HEK293T (cell line): ENCODE measurements at regions not wholly inside any gene's neighbourhood (a gene's known extent, or its start where the extent isn't known, plus 50 kb on each side); places are given as distances from the start of the nearest gene placed in this dataset.

Experiments
- CTCF ChIA-PET: fragments of 350-600 bp; formaldehyde crosslinking; extraction: SDS; loops from one replicate; lab custom pipeline; 2021; ENCODE audit warnings: antibody characterized with exemption, inconsistent platforms; lab: Yijun Ruan, JAX
- POLR2A ChIA-PET: fragments of 350-600 bp; formaldehyde crosslinking; extraction: SDS; loops from one replicate; lab custom pipeline; 2020; ENCODE audit warnings: antibody characterized with exemption, inconsistent platforms; lab: Yijun Ruan, JAX
- DNase-seq: peaks from one replicate; pipeline ENCODE4 v3.0.0; 2012; ENCODE audit warnings: mixed read lengths; ENCODE audit errors: extremely low spot score
- ARNT ChIP-seq: fragments of 450-650 bp; IDR thresholded peaks from 2 replicates; pipeline ENCODE4 v1.6.1; 2017; ENCODE audit warnings: mild to moderate bottlenecking
- BHLHE40 ChIP-seq: fragments of 450-650 bp; IDR thresholded peaks from 2 replicates; pipeline ENCODE4 v1.6.1; 2016; ENCODE audit warnings: mild to moderate bottlenecking, moderate library complexity, borderline replicate concordance
- CTBP1 ChIP-seq: fragments of 450-650 bp; IDR thresholded peaks from 2 replicates; pipeline ENCODE4 v1.6.1; 2016; ENCODE audit warnings: borderline replicate concordance
- ELF4 ChIP-seq: fragments of 450-650 bp; IDR thresholded peaks from 2 replicates; pipeline ENCODE4 v1.6.1; 2017; ENCODE audit warnings: antibody characterized with exemption
- FOXA1 ChIP-seq: fragments of 450-650 bp; IDR thresholded peaks from 2 replicates; pipeline ENCODE4 v1.6.1; 2016; ENCODE audit warnings: mild to moderate bottlenecking
- FOXK2 ChIP-seq: fragments of 450-650 bp; IDR thresholded peaks from 2 replicates; pipeline ENCODE4 v1.6.1; 2016; ENCODE audit warnings: mild to moderate bottlenecking
- FOXM1 ChIP-seq: fragments of 450-650 bp; IDR thresholded peaks from 2 replicates; pipeline ENCODE4 v1.6.1; 2017; ENCODE audit warnings: mild to moderate bottlenecking, borderline replicate concordance
- HDGF ChIP-seq: fragments of 450-650 bp; IDR thresholded peaks from 2 replicates; pipeline ENCODE4 v1.6.1; 2017; ENCODE audit warnings: antibody characterized with exemption, borderline replicate concordance
- L3MBTL2 ChIP-seq: fragments of 450-650 bp; conservative IDR thresholded peaks from 2 replicates; pipeline ENCODE4 v1.6.1; 2016; ENCODE audit warnings: mild to moderate bottlenecking
- LEF1 ChIP-seq: fragments of 450-650 bp; IDR thresholded peaks from 2 replicates; pipeline ENCODE4 v1.6.1; 2017; ENCODE audit warnings: mild to moderate bottlenecking, borderline replicate concordance
- NFRKB ChIP-seq: fragments of 450-650 bp; IDR thresholded peaks from 2 replicates; pipeline ENCODE4 v1.6.1; 2016; ENCODE audit warnings: mild to moderate bottlenecking, moderate library complexity
- PKNOX1 ChIP-seq: fragments of 450-650 bp; IDR thresholded peaks from 2 replicates; pipeline ENCODE4 v1.6.1; 2016
- SP1 ChIP-seq: fragments of 450-650 bp; IDR thresholded peaks from 2 replicates; pipeline ENCODE4 v1.6.1; 2017
- SUZ12 ChIP-seq: fragments of 450-650 bp; IDR thresholded peaks from 2 replicates; pipeline ENCODE4 v1.6.1; 2016; ENCODE audit warnings: mild to moderate bottlenecking
- TARDBP ChIP-seq: fragments of 450-650 bp; IDR thresholded peaks from 2 replicates; pipeline ENCODE4 v1.6.1; 2016
- ZNF384 ChIP-seq: fragments of 450-650 bp; IDR thresholded peaks from 2 replicates; pipeline ENCODE4 v1.6.1; 2016

GRCh38 chr10:111360260-111360925 is 283.6 kb downstream of the ADRA2A start:
- peak; percentile 58 for DNase-seq
- POLR2A ChIA-PET, result no interaction called here
- TF ChIP-seq NFRKB (no peak), FOXA1 (no peak)
- CTCF ChIA-PET, result no interaction called here

GRCh38 chr10:111367531-111367930 is 290.7 kb downstream of the ADRA2A start:
- CTCF ChIA-PET, result no interaction called here
- POLR2A ChIA-PET, result no interaction called here

GRCh38 chr10:111370101-111370500 is 293.3 kb downstream of the ADRA2A start:
- CTCF ChIA-PET, result no interaction called here
- no peak for TF ChIP-seq FOXM1
- no peak for TF ChIP-seq TARDBP
- TF ChIP-seq SUZ12, result no peak
- no peak for TF ChIP-seq CTBP1
- TF ChIP-seq PKNOX1, result no peak
- TF ChIP-seq LEF1, result no peak
- TF ChIP-seq SP1, result no peak
- TF ChIP-seq ZNF384, result no peak
- TF ChIP-seq BHLHE40, result no peak
- TF ChIP-seq HDGF, result no peak
- POLR2A ChIA-PET, result no interaction called here
- DNase-seq, result no peak

More at GRCh38 chr10:111367531-111367930, 290.7 kb downstream of the ADRA2A start:
- TF ChIP-seq SUZ12, result no peak
- no peak for TF ChIP-seq NFRKB
- TF ChIP-seq TARDBP, result no peak
- TF ChIP-seq BHLHE40, result no peak
- TF ChIP-seq PKNOX1, result no peak
- no peak for TF ChIP-seq L3MBTL2
- no peak for TF ChIP-seq SP1
- no peak for TF ChIP-seq ZNF384
- TF ChIP-seq HDGF, result no peak
- no peak for DNase-seq

- CTCF ChIA-PET, result no interaction called here
These were observed 296.9 kb downstream of the ADRA2A start for GRCh38 chr10:111373696-111374095.

GRCh38 chr10:111379534-111380187 is 302.8 kb downstream of the ADRA2A start:
- DNase-seq, result no peak
- no peak for TF ChIP-seq BHLHE40
- no peak for TF ChIP-seq TARDBP
- TF ChIP-seq FOXM1, result no peak
- TF ChIP-seq FOXK2, result no peak
- no peak for TF ChIP-seq ELF4
- TF ChIP-seq L3MBTL2, result no peak
- no peak for TF ChIP-seq FOXA1
- TF ChIP-seq ARNT, result no peak
- TF ChIP-seq NFRKB, result no peak
- no peak for TF ChIP-seq LEF1
- TF ChIP-seq PKNOX1, result no peak
- TF ChIP-seq HDGF, result no peak
- no peak for TF ChIP-seq SP1
- POLR2A ChIA-PET, result no interaction called here
- CTCF ChIA-PET, result no interaction called here

More at GRCh38 chr10:111373696-111374095, 296.9 kb downstream of the ADRA2A start:
- no peak for DNase-seq
- TF ChIP-seq SP1 (no peak), FOXK2 (no peak), SUZ12 (no peak)
- POLR2A ChIA-PET, result no interaction called here

- no peak for DNase-seq
- POLR2A ChIA-PET, result no interaction called here
- TF ChIP-seq FOXK2 (no peak), TARDBP (no peak), HDGF (no peak), PKNOX1 (no peak), NFRKB (no peak), FOXM1 (no peak), LEF1 (no peak), FOXA1 (no peak), L3MBTL2 (no peak), ZNF384 (no peak), SP1 (no peak), CTBP1 (no peak), BHLHE40 (no peak), SUZ12 (no peak), ARNT (no peak), ELF4 (no peak)
- CTCF ChIA-PET, result no interaction called here
These were observed 307.7 kb downstream of the ADRA2A start for GRCh38 chr10:111384556-111384955.
